ENCODE measurements at regions not wholly inside any gene's neighbourhood (a gene's known extent, or its start where the extent isn't known, plus 50 kb on each side); places are given as distances from the start of the nearest gene placed in this dataset.

DNA sequence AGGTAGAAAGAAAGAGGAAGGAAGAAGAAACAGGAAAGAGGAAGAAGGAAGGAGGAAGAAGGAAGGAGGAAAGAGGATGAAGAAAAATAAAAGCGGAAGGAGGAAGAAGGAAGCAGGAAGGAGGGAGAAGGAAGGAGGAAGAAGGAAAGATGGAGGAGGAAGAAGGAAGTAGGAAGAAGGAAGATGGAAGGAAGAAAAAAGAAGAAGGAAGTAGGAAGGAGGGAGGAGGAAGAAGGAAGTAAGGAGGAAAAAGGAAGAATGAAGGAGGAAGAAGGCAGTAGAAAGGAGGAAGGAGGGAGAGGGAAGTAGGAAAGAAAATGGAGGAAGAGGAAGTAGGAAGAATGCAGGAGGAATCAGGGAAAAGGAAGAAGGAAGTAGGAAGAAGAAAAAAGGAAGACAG, 191.1 kb upstream of the TBL1X start:
- Histone ChIP-seq H3K4me2 (ENCODE audit: low read depth, low read length, poor library complexity, severe bottlenecking) (no peak overlapping the region), H3K27ac (ENCODE audit: low read depth, low read length) (no peak overlapping the region), H3K9me2 (replicated peaks; ENCODE audit: insufficient read depth, low read length) (no peaks in the 10 kb centered on the region), H3F3A (ENCODE audit: insufficient read depth) (no peaks in the 10 kb centered on the region; the same call in 1 of the 2 replicates), H3K9ac (ENCODE audit: low read length) (no peak overlapping the region), H3K36me3 (ENCODE audit: low read length) (no peaks in the 10 kb centered on the region), H4K20me1 (ENCODE audit: low read depth, low read length) (no peaks in the 10 kb centered on the region), H3K27me3 (ENCODE audit: low read length) (no peaks in the 10 kb centered on the region), H3K4me3 (ENCODE audit: insufficient read depth, low read length, poor library complexity, severe bottlenecking) (no peak overlapping the region), H2AFZ (ENCODE audit: low read depth, low read length, severe bottlenecking) (peak overlapping the region; percentile 69), H3K9me3 (ENCODE audit: insufficient read depth, low read length) (no peaks in the 10 kb centered on the region), H3K79me2 (ENCODE audit: insufficient read depth, low read length) (no peaks in the 10 kb centered on the region)
- TF ChIP-seq CTCF (IDR thresholded peaks at IDR 0.05; ENCODE audit: insufficient read depth, low read length, poor library complexity, severe bottlenecking) (no peak), EZH2phosphoT487 (conservative IDR thresholded peaks at IDR 0.05; ENCODE audit: low read length) (no peak)

DNA sequence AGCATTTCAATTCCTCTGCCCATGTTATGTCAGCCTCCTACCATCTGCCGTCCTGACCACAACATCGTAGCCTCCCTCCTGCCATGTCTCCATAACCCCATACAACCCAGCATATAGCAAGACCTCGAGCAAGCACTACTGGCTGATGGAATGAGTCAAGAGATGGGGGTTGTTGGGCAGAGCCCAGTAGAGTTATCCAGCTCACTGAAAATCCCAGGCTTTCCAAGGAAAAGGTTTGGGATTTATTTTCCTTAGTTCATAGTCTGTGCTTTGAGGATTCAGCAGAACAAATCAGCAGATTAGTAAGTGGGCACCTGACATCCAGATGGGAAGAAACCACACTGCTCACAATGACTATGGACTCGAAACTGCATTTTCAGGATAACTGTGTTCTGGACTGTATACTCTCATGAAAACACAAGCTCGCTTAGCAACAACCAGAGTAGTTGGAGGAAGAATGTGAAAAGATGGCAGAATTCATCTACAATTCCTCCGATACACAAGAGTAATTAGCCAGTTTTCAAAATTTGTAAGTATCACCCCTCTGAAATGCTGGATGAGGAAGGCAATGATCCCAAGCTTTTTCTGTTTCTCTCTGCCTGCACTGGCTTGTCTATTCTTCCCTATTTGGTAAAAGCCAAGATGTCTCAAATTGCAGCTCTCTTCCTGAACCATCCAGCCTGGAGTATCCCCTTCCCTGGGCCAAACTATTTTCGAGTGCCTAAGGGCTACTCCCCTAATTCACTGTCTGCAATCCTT, 186.2 kb upstream of the TBL1X start:
- no peaks in the 10 kb centered on the region for H4K20me1 ChIP-seq (ENCODE audit: low read depth, low read length)
- no peaks in the 10 kb centered on the region for H3K36me3 ChIP-seq (ENCODE audit: low read length)
- no peak overlapping the region for H2AFZ ChIP-seq (ENCODE audit: low read depth, low read length, severe bottlenecking)
- H3K27me3 ChIP-seq (ENCODE audit: low read length), result no peaks in the 10 kb centered on the region
- no peaks in the 10 kb centered on the region for H3K79me2 ChIP-seq (ENCODE audit: insufficient read depth, low read length)
- no peaks in the 10 kb centered on the region for H3F3A ChIP-seq (ENCODE audit: insufficient read depth)
- no peak overlapping the region for H3K4me3 ChIP-seq (ENCODE audit: insufficient read depth, low read length, poor library complexity, severe bottlenecking)
- TF ChIP-seq EZH2phosphoT487 (conservative IDR thresholded peaks at IDR 0.05; ENCODE audit: low read length) (no peak), CTCF (IDR thresholded peaks at IDR 0.05; ENCODE audit: insufficient read depth, low read length, poor library complexity, severe bottlenecking) (no peak)
- H3K9ac ChIP-seq (ENCODE audit: low read length), result no peak overlapping the region
- H3K9me3 ChIP-seq (ENCODE audit: insufficient read depth, low read length), result no peaks in the 10 kb centered on the region
- no peak overlapping the region for H3K27ac ChIP-seq (ENCODE audit: low read depth, low read length)
- no peaks in the 10 kb centered on the region for H3K9me2 ChIP-seq (replicated peaks; ENCODE audit: insufficient read depth, low read length)
- H3K4me2 ChIP-seq (ENCODE audit: low read depth, low read length, poor library complexity, severe bottlenecking), result no peak overlapping the region

GRCh38 chrX:9279234-9279544, 185.7 kb upstream of the TBL1X start:
- no peak overlapping the region for H2AFZ ChIP-seq (ENCODE audit: low read depth, low read length, severe bottlenecking)
- H3K9ac ChIP-seq (ENCODE audit: low read length), result no peak overlapping the region
- H3K27ac ChIP-seq (ENCODE audit: low read depth, low read length), result no peak overlapping the region
- H3K9me2 ChIP-seq (replicated peaks; ENCODE audit: insufficient read depth, low read length), result no peaks in the 10 kb centered on the region
- TF ChIP-seq EZH2phosphoT487 (conservative IDR thresholded peaks at IDR 0.05; ENCODE audit: low read length) (no peak), CTCF (IDR thresholded peaks at IDR 0.05; ENCODE audit: insufficient read depth, low read length, poor library complexity, severe bottlenecking) (no peak)
- H4K20me1 ChIP-seq (ENCODE audit: low read depth, low read length), result no peaks in the 10 kb centered on the region
- H3K36me3 ChIP-seq (ENCODE audit: low read length), result no peaks in the 10 kb centered on the region
- H3K27me3 ChIP-seq (ENCODE audit: low read length), result no peaks in the 10 kb centered on the region
- no peaks in the 10 kb centered on the region for H3F3A ChIP-seq (ENCODE audit: insufficient read depth)
- H3K79me2 ChIP-seq (ENCODE audit: insufficient read depth, low read length), result no peaks in the 10 kb centered on the region
- H3K9me3 ChIP-seq (ENCODE audit: insufficient read depth, low read length), result no peaks in the 10 kb centered on the region
- H3K4me3 ChIP-seq (ENCODE audit: insufficient read depth, low read length, poor library complexity, severe bottlenecking), result no peak overlapping the region
- H3K4me2 ChIP-seq (ENCODE audit: low read depth, low read length, poor library complexity, severe bottlenecking), result no peak overlapping the region

Measured in SU-DHL-6 (cell line).